A549 (cell line): ENCODE measurements at regions not wholly inside any gene's neighbourhood (a gene's known extent, or its start where the extent isn't known, plus 50 kb on each side); places are given as distances from the start of the nearest gene placed in this dataset.
"Not testable (repeated sequence)": the region's sequence is repeated elsewhere in the genome, so short reads cannot be mapped to it uniquely, and the experiment has no call there.

Source experiments
- CBX2 ChIP-seq: fragments of 200-600 bp; sonication (generic); IDR thresholded peaks from 2 replicates; pipeline ENCODE4 v1.6.1; 2016; ENCODE audit warnings: low read depth, mild to moderate bottlenecking, borderline replicate concordance
- CTCF ChIP-seq: fragments of >200 bp; sonication (Bioruptor Twin); formaldehyde crosslinking; IDR thresholded peaks from 3 replicates; pipeline ENCODE4 v1.5.1; 2016
- MAX ChIP-seq: IDR thresholded peaks from 2 replicates; pipeline ENCODE4 v1.6.1; 2012
- POLR2A ChIP-seq: IDR thresholded peaks from 2 replicates; pipeline ENCODE4 v1.6.1; 2012; ENCODE audit warnings: mild to moderate bottlenecking, low read length
- REST ChIP-seq: fragments of 200-600 bp; sonication (generic); IDR thresholded peaks from 2 replicates; pipeline ENCODE4 v1.6.1; 2016; ENCODE audit warnings: antibody characterized with exemption, mild to moderate bottlenecking, moderate library complexity

DNA sequence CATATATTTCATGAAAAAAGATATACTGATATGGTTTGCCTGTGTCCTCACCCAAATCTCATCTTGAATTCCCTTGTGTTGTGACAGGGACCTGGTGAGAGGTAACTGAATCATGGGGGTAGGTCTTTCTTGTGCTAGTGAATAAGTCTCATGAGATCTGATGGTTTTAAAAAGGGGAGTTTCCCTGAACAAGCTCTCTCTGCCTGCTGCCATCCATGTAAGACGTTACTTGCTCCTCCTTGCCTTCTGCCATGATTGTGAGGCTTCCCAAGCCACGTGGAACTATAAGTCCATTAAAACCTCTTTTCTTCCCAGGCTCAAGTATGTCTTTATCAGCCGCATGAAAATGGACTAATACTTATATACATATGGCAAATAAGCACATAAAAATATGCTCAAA is 274.8 kb upstream of the SDK2 start:
- not testable (repeated sequence) for TF ChIP-seq POLR2A, MAX, REST, CBX2, CTCF
